ENCODE measurements at regions not wholly inside any gene's neighbourhood (a gene's known extent, or its start where the extent isn't known, plus 50 kb on each side); places are given as distances from the start of the nearest gene placed in this dataset.

DNA sequence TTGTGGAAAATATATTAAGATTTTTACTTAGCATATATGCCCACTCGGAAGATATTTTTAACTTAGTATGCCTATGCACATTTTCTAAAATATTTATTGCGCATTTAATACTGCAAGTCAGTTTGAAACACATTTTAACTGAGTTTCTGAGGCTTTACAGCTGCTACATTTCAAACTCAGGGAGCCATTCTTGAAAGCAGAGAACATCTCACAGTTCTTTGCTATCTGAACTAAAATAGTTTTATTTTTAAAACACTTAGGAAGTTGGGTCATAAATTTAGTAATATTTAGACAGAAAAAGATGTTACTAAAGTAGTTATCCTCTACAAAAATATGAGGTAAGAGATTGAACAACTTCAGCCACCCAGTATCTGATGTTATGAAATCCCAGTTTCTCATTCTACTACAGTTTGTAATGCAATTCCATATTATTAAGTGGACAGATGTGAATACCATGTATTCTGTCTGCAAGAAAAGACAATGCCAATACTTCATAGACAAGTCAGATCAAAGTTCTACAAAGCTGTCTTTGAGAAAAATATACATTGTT, 409.9 kb upstream of the EDIL3 start:
- no peak overlapping the region for H3K4me3 ChIP-seq (ENCODE audit: low read length)
- TF ChIP-seq CTCF (IDR thresholded peaks at IDR 0.05; ENCODE audit: insufficient read depth, low read depth, low read length, missing control alignments), result no peak
- no peak for DNase-seq (ENCODE audit: low read depth)

DNA sequence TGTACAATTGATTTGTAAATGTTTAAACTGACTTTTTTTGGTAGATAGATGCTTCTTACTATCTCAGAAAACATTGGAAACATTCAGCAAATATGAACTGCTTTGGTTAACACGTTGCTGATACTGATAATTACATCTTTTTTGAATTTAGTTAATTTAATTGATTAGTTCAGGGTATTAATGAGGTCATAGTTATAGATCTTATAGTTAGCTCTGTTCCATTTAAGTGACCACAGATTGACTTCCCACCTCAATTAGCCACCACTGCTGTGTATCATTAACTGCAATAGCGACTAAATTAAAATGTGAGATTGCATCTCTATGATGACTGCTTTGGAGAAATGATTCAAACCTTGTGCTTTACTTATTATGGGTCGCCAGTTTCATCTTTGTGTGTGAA, 407.1 kb upstream of the EDIL3 start:
- no peak for DNase-seq (ENCODE audit: low read depth)
- no peak overlapping the region for H3K4me3 ChIP-seq (ENCODE audit: low read length)
- no peak for TF ChIP-seq CTCF (IDR thresholded peaks at IDR 0.05; ENCODE audit: insufficient read depth, low read depth, low read length, missing control alignments)

DNA sequence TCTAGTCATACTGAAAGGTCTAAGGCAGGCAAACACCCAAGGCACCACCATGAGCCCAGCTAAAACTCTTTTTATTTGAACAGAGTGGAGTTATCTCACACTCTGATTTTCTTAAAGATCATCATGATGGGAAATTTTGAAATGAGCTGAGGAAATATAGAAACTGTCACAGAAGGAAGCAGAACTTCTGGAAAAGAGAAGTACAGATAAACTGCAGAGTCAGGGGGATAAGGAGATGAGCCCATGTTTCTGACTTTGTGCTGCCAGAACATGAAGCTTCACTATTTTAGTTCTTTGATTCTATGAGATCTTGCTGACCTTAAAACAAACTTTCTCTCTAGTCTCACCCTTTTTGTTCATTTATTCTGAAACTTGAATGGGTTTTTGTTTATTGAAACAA, 406.5 kb upstream of the EDIL3 start:
- no peak for TF ChIP-seq CTCF (IDR thresholded peaks at IDR 0.05; ENCODE audit: insufficient read depth, low read depth, low read length, missing control alignments)
- DNase-seq (ENCODE audit: low read depth), result no peak
- no peak overlapping the region for H3K4me3 ChIP-seq (ENCODE audit: low read length)

DNA sequence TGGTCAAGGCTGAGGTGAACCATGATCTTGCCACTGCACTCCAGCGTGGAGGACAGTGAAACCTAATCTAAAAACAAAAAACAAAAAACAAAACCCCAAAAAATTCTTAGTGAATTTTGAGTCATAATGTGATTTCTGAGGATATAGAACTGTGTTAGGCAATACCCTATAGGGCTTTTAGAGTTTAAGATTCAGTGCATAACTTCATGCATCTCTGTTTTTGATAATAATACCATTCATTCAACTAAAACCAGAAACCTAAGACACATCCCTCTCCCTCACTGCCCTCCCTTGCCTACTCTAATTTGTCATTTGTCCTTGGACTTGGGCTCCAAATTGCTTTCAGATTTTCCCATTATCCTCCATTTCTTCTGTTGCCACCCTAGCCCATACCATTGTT, 405.7 kb upstream of the EDIL3 start:
- no peak overlapping the region for H3K4me3 ChIP-seq (ENCODE audit: low read length)
- DNase-seq (ENCODE audit: low read depth), result no peak
- TF ChIP-seq CTCF (IDR thresholded peaks at IDR 0.05; ENCODE audit: insufficient read depth, low read depth, low read length, missing control alignments), result no peak

- no peak for TF ChIP-seq CTCF (IDR thresholded peaks at IDR 0.05; ENCODE audit: insufficient read depth, low read depth, low read length, missing control alignments)
Measured at GRCh38 chr5:84783003-84783402, 398.3 kb upstream of the EDIL3 start.

GRCh38 chr5:84779186-84779585, 394.5 kb upstream of the EDIL3 start:
- peak; percentile 4 for DNase-seq (ENCODE audit: low read depth)
- no peak for TF ChIP-seq CTCF (IDR thresholded peaks at IDR 0.05; ENCODE audit: insufficient read depth, low read depth, low read length, missing control alignments)
- no peak overlapping the region for H3K4me3 ChIP-seq (ENCODE audit: low read length)

More at GRCh38 chr5:84783003-84783402, 398.3 kb upstream of the EDIL3 start:
- no peak overlapping the region for H3K4me3 ChIP-seq (ENCODE audit: low read length)
- DNase-seq (ENCODE audit: low read depth), result no peak

DNA sequence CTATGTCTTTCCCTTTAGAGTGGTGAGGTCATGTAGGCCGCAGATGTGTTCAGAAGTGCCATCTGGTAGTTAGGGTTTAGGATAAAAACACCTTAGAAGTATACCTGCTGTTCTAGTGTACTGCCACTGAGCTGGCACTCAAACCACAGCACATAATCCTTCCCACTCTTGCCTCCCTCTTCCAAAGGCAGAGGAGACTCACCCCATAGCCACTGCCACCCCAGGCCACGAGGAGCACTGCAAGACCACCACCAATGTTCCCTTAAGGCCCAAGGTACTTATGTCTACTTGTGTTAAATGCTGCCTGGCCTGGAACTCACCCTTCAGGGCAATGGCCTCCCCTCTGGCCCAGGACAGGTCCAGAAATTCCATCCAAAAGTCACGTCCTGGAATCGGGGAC, 379.5 kb upstream of the EDIL3 start:
- DNase-seq (ENCODE audit: low read depth), result no peak
- TF ChIP-seq CTCF (IDR thresholded peaks at IDR 0.05; ENCODE audit: insufficient read depth, low read depth, low read length, missing control alignments), result no peak
- no peak overlapping the region for H3K4me3 ChIP-seq (ENCODE audit: low read length)
